AG09309 (cell line): ENCODE measurements at regions not wholly inside any gene's neighbourhood (a gene's known extent, or its start where the extent isn't known, plus 50 kb on each side); places are given as distances from the start of the nearest gene placed in this dataset.

Source experiments
- DNase-seq: peaks from one replicate; pipeline ENCODE4 v3.0.0-alpha.2; 2010; ENCODE audit warnings: low read depth
- H3K4me3 ChIP-seq: 2 replicates; pipeline ENCODE4 v1.5.1; 2011; ENCODE audit warnings: mild to moderate bottlenecking, low read depth, low read length, moderate library complexity; ENCODE audit not compliant: control insufficient read depth
- TF ChIP-seq, protein P1 (sequence below): IDR thresholded peaks from 2 replicates; pipeline ENCODE4 v1.5.1; 2011; ENCODE audit warnings: mild to moderate bottlenecking, low read depth, low read length, inconsistent platforms; ENCODE audit not compliant: insufficient read depth, control insufficient read depth; ENCODE audit errors: missing control alignments

DNA sequence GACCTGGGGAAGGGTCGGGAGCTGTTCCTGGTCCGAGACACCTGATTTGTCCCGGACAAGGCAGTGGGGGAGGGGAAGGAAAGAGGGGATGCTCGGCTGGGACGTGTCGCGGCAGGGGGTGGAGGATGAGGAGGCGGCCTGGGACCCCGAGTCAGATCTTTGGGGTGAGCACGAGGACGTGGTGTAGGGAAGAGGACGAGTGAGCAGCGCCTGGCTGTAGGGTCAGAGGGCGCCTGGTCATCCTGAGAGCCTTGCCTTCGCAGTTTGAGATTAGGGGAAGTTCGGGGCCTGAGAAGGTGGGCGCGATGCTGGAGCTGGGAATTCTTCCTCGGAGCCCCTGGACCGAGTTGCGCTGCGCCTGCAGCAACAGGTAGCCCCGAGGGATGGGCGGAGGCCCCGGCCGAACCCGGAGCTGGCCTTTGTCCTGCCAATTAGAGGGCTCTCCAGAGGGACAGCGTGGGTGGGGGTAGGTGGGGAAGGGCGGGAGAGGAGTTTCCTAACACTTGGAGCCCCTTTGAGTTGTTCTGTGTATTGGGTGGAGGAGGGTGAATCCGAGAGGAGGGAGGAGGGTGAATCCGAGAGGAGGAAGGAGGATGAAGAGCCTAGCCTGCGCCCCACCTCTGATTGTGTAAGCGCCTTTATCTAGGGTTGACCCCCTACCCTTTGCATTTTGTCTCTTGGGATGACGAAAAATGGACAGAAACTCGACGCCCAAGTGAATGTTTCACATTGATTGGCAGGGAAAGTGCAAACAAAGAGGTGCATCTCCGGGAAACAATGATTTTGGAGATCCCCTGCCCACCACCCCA lies 72.0 kb downstream of the SOX4 start:
- TF ChIP-seq, protein P1, sequence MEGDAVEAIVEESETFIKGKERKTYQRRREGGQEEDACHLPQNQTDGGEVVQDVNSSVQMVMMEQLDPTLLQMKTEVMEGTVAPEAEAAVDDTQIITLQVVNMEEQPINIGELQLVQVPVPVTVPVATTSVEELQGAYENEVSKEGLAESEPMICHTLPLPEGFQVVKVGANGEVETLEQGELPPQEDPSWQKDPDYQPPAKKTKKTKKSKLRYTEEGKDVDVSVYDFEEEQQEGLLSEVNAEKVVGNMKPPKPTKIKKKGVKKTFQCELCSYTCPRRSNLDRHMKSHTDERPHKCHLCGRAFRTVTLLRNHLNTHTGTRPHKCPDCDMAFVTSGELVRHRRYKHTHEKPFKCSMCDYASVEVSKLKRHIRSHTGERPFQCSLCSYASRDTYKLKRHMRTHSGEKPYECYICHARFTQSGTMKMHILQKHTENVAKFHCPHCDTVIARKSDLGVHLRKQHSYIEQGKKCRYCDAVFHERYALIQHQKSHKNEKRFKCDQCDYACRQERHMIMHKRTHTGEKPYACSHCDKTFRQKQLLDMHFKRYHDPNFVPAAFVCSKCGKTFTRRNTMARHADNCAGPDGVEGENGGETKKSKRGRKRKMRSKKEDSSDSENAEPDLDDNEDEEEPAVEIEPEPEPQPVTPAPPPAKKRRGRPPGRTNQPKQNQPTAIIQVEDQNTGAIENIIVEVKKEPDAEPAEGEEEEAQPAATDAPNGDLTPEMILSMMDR = no peak
- DNase-seq = no peak
- peak overlapping the region; percentile 35 for H3K4me3 ChIP-seq

DNA sequence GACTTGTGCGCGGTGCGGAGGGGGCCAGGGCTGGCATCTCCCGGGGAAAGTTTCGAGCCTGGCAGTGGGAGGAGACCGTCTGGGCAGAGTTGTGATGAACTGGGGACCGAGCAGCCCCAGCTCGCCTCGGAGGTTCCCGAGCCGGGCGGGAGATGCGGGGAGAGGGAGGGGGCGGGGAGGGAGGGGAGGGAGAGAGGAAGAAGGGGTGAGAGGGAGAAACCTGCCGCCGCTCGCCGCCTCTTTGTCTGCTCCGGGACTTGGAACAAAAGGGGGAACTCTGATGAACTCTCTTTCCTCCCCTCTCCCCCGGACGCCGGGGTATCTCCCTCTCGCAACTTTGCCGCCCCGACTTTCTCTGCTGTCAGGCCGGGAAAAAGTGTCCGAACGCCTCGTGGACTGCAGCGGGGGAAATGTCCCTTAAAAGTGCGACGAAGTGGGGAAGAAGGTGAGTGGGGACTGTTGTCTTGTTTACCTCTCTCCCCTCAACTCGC lies 72.7 kb downstream of the SOX4 start:
- H3K4me3 ChIP-seq = peak overlapping the region; percentile 35
- DNase-seq = no peak
- TF ChIP-seq, protein P1 = no peak

DNA sequence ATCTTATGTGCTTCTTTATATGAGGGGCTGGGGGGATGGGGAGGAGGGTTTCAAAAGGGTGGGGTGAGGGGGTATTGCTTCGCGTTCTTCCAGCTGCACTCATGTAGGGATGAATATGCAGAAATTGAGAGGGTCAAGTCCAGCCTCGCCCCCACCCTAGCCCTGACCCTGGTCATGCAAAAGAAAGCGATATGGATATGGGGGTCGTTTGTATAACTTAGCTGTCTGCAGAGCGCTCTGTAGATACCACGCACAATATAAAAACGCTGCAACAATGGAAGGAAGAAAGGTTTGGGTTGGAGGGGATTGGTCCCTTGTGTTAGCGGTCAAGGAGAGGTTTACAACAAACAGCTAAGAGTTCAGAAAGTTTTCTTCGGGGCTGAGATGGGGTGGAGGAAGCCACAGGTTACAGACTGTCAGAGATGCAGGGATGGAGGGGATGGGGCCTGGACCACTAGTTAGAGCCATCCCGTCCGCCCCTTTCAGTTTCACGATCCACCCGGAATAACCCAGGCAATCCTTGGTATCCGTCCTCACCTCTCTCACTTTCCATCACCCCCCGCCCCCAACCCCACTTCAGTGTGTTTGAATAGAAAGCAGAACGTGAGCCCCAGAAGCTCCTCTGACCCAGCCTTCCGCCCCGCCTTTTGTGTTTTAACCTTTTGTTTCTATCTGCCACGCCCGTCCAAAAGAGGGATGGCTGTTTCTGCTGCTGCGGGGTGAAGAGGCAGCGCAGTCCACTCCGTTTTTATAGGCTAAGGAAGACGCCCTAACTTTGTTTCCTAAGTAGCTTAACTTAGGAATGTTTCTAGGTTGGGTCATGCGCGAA lies 73.5 kb downstream of the SOX4 start:
- no peak for DNase-seq
- no peak overlapping the region for H3K4me3 ChIP-seq
- TF ChIP-seq, protein P1 = no peak

DNA sequence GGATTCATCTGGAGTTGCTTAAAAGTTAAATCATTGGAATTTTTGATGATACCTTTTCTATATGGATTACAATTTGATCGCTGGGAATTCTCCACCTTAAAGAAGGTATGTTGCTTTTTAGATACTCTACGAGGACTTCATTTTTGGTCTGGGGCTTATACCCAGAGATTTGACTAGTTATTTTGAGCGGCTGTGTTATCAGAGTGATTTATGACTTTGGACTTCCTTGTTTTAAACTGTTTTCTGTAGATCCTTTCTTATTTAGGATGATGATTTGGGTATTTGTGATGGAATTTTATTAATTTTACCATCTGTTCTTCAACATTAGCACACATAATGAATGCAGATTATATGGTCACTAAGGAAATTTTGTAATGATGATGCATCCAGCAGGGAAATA lies 75.2 kb downstream of the SOX4 start:
- no peak overlapping the region for H3K4me3 ChIP-seq
- TF ChIP-seq, protein P1 = no peak
- no peak for DNase-seq

DNA sequence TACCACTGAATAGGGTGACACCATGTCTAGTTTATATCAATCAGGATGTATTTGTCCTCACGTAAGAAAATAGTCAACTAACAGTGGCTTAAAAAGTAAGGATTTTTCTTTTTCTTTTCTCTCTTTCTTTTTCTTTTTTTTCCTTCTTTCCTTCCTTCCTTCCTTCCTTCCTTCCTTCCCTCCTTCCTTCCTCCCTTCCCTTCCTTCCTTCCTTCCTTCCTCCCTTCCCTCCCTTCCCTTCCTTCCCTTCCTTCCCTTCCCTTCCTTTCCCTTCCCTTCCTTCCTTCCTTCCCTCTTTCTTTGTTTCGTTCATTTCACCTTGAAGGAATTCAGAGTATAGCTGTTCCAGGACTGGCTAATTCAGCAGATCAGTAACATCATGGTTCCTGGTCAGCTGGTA lies 83.2 kb downstream of the SOX4 start:
- TF ChIP-seq, protein P1 = no peak
- H3K4me3 ChIP-seq = no peak overlapping the region
- no peak for DNase-seq

DNA sequence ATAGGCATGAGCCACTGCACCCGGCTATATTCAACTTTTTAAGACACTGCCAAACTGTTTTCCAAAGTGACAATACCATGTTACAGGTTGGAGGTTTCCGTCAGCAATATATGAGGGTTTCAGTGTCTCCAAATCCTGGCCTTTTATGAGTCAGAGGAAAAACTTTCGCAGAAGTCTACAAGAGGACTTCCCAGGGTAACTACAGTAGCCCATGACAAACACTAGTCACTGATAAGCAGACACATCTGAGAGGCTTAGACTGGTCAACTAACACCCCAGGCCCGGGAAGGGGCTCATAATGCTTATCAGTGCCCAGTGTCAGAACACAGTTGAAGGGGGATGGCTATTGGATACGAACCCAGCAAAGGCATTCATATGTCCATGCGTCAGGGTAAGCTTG lies 85.4 kb downstream of the SOX4 start:
- TF ChIP-seq, protein P1 = no peak
- no peak for DNase-seq
- H3K4me3 ChIP-seq = no peak overlapping the region
